H1 (cell line): ENCODE measurements at regions not wholly inside any gene's neighbourhood (a gene's known extent, or its start where the extent isn't known, plus 50 kb on each side); places are given as distances from the start of the nearest gene placed in this dataset.

Experiments used
- CTCF ChIA-PET: fragments of 300-600 bp; sonication (Branson Sonifier 250); formaldehyde crosslinking; loops from one replicate; lab custom pipeline; 2021; ENCODE audit not compliant: partially characterized antibody; lab: Charles Lee
- POLR2A ChIA-PET: fragments of 300-600 bp; sonication (Branson Sonifier 250); formaldehyde crosslinking; loops from one replicate; lab custom pipeline; 2021; ENCODE audit warnings: inconsistent platforms; ENCODE audit not compliant: partially characterized antibody; lab: Charles Lee
- DNase-seq, 2 experiments: peaks; one replicate each; pipeline versions ENCODE4 v3.0.0 to v3.0.0-alpha.2; 2010 to 2022; ENCODE audit warnings: low spot score in 2 of 2, low read depth in 1 of 2, mixed read lengths in 1 of 2
- FAIRE-seq: peaks from 2 replicates; lab custom pipeline; 2011; peaks lifted over from hg19 to GRCh38; lab: Jason Lieb, UNC
- H2AFZ ChIP-seq: 2 replicates; pipeline ENCODE4 v1.8.1; 2012; ENCODE audit warnings: low read length, inconsistent platforms
- H2AK5ac ChIP-seq: 2 replicates; pipeline ENCODE4 v1.6.1; 2013; ENCODE audit warnings: low read depth, low read length
- H2BK120ac ChIP-seq: replicated peaks from 2 replicates; pipeline ENCODE3; 2013; ENCODE audit warnings: low read depth, low read length, inconsistent platforms
- H2BK12ac ChIP-seq: 2 replicates; pipeline ENCODE4 v1.6.1; 2013; ENCODE audit warnings: low read depth, low read length
- H2BK15ac ChIP-seq: 2 replicates; pipeline ENCODE4 v1.6.1; 2013; ENCODE audit warnings: low read length
- H2BK20ac ChIP-seq: 2 replicates; pipeline ENCODE4 v1.6.1; 2013; ENCODE audit warnings: low read length
- H2BK5ac ChIP-seq: 2 replicates; pipeline ENCODE4 v1.6.1; 2013; ENCODE audit warnings: low read depth, low read length
- H3K14ac ChIP-seq: 2 replicates; pipeline ENCODE4 v1.6.1; 2013; ENCODE audit warnings: inconsistent platforms; ENCODE audit not compliant: insufficient read length
- H3K18ac ChIP-seq: 2 replicates; pipeline ENCODE4 v1.6.1; 2013; ENCODE audit warnings: low read length; ENCODE audit errors: extremely low read depth
- H3K23ac ChIP-seq: 2 replicates; pipeline ENCODE4 v1.6.1; 2013; ENCODE audit warnings: inconsistent platforms; ENCODE audit not compliant: insufficient read length
- H3K23me2 ChIP-seq: 2 replicates; pipeline ENCODE4 v1.6.1; 2013; ENCODE audit warnings: low read depth, low read length
- H3K27ac ChIP-seq: 2 replicates; pipeline ENCODE4 v1.6.1; 2011; ENCODE audit warnings: low read depth, low read length, inconsistent platforms
- H3K27me3 ChIP-seq, 4 experiments: replicated peaks in 1 of 4; 1 replicate in 1 of 4; 2 replicates in 3 of 4; pipeline versions ENCODE4 v1.6.1 to v1.8.1; 2011 to 2013; ENCODE audit warnings: low read length in 3 of 4, mild to moderate bottlenecking in 3 of 4, inconsistent platforms in 2 of 4, mixed read lengths in 2 of 4, moderate library complexity in 1 of 4; ENCODE audit not compliant: control insufficient read depth in 3 of 4, insufficient read depth in 3 of 4; ENCODE audit errors: extremely low read depth in 1 of 4
- H3K36me3 ChIP-seq, 4 experiments: 2 replicates each; pipeline versions ENCODE4 v1.6.1 to v1.8.1; 2011 to 2013; ENCODE audit warnings: mild to moderate bottlenecking in 4 of 4, low read length in 3 of 4, moderate library complexity in 2 of 4, control low read depth in 1 of 4, inconsistent platforms in 1 of 4; ENCODE audit not compliant: insufficient read depth in 4 of 4, control insufficient read depth in 2 of 4
- H3K4ac ChIP-seq: replicated peaks from 2 replicates; pipeline ENCODE3; 2013; ENCODE audit warnings: low read length, low read depth, mixed read lengths, inconsistent platforms; ENCODE audit not compliant: insufficient read length
- H3K4me1 ChIP-seq, 4 experiments: replicated peaks in 1 of 4; 1 replicate in 1 of 4; 2 replicates in 3 of 4; pipeline versions ENCODE4 v1.6.1 to v1.8.1; 2011 to 2013; ENCODE audit warnings: low read length in 3 of 4, inconsistent platforms in 2 of 4, mixed read lengths in 1 of 4; ENCODE audit not compliant: insufficient read depth in 4 of 4, control insufficient read depth in 3 of 4
- H3K4me2 ChIP-seq, 2 experiments: 2 replicates each; pipeline versions ENCODE4 v1.6.1 to v1.8.1; 2011 to 2013; ENCODE audit warnings: low read depth in 2 of 2, low read length in 2 of 2, control low read depth in 1 of 2, inconsistent platforms in 1 of 2, mild to moderate bottlenecking in 1 of 2; ENCODE audit not compliant: insufficient read depth in 1 of 2
- H3K4me3 ChIP-seq, 4 experiments: fragments of 200-600, 300-600 bp in 1 of 4; sonication (generic), shearing (Covaris generic), sonication (Bioruptor Twin) in 1 of 4; 2 replicates each; pipeline versions ENCODE4 v1.5.1 to v1.8.1; 2011 to 2016; ENCODE audit warnings: low read length in 4 of 4, low read depth in 3 of 4, control low read depth in 2 of 4, inconsistent platforms in 2 of 4, mild to moderate bottlenecking in 2 of 4, mixed read lengths in 1 of 4, moderate library complexity in 1 of 4; ENCODE audit not compliant: insufficient read depth in 2 of 4; ENCODE audit errors: extremely low read depth in 1 of 4
- H3K56ac ChIP-seq: replicated peaks from 2 replicates; pipeline ENCODE3; 2013; ENCODE audit warnings: low read depth, mild to moderate bottlenecking, mixed read lengths, low read length, inconsistent platforms; ENCODE audit not compliant: insufficient read length
- H3K79me1 ChIP-seq: 2 replicates; pipeline ENCODE4 v1.6.1; 2013; ENCODE audit warnings: low read depth, low read length, control low read depth
- H3K79me2 ChIP-seq, 2 experiments: 2 replicates each; pipeline versions ENCODE4 v1.6.1 to v1.8.1; 2012 to 2013; ENCODE audit warnings: low read length in 2 of 2, mild to moderate bottlenecking in 2 of 2, inconsistent platforms in 1 of 2; ENCODE audit not compliant: insufficient read depth in 2 of 2, control insufficient read depth in 1 of 2
- H3K9ac ChIP-seq, 4 experiments: replicated peaks in 1 of 4; 1 replicate in 1 of 4; 2 replicates in 3 of 4; pipeline versions ENCODE4 v1.6.1 to v1.8.1; 2011 to 2013; ENCODE audit warnings: low read depth in 3 of 4, low read length in 3 of 4, control low read depth in 2 of 4, mild to moderate bottlenecking in 2 of 4, moderate library complexity in 2 of 4, inconsistent platforms in 1 of 4; ENCODE audit errors: extremely low read depth in 1 of 4
- H3K9me3 ChIP-seq, 2 experiments: 2 replicates each; pipeline versions ENCODE4 v1.6.1 to v1.8.1; 2012 to 2013; ENCODE audit warnings: mild to moderate bottlenecking in 2 of 2, moderate library complexity in 2 of 2, control low read depth in 1 of 2, inconsistent platforms in 1 of 2, low read depth in 1 of 2, low read length in 1 of 2, mixed read lengths in 1 of 2; ENCODE audit not compliant: insufficient read depth in 2 of 2
- H4K20me1 ChIP-seq, 2 experiments: replicated peaks in 1 of 2; 2 replicates each; pipeline versions ENCODE3 to v1.8.1; 2011 to 2013; ENCODE audit warnings: inconsistent platforms in 2 of 2, low read length in 2 of 2, mild to moderate bottlenecking in 1 of 2; ENCODE audit not compliant: insufficient read depth in 2 of 2, control insufficient read depth in 1 of 2
- H4K5ac ChIP-seq: 2 replicates; pipeline ENCODE4 v1.6.1; 2013; ENCODE audit warnings: low read length, low read depth, mixed read lengths, inconsistent platforms; ENCODE audit not compliant: insufficient read length
- H4K8ac ChIP-seq: 2 replicates; pipeline ENCODE4 v1.8.0; 2013; ENCODE audit warnings: mild to moderate bottlenecking, moderate library complexity, low read length, inconsistent platforms; ENCODE audit not compliant: insufficient read depth; ENCODE audit errors: extremely low read depth
- H4K91ac ChIP-seq: replicated peaks from 2 replicates; pipeline ENCODE3; 2013; ENCODE audit warnings: low read length, mixed read lengths, inconsistent platforms; ENCODE audit not compliant: insufficient read length
- E2F6 ChIP-seq: IDR thresholded peaks from 2 replicates; pipeline ENCODE4 v1.6.1; 2012; ENCODE audit warnings: inconsistent platforms
- MAFK ChIP-seq: IDR thresholded peaks from 2 replicates; pipeline ENCODE4 v1.6.1; 2012; ENCODE audit warnings: low read depth, mild to moderate bottlenecking, improper control_type of control experiment, low read length
- RAD21 ChIP-seq, 2 experiments: IDR thresholded peaks in 1 of 2; conservative IDR thresholded peaks in 1 of 2; 2 replicates each; pipeline ENCODE4 v1.6.1; 2011; ENCODE audit warnings: low read depth in 2 of 2, low read length in 2 of 2, improper control_type of control experiment in 1 of 2, inconsistent platforms in 1 of 2, mild to moderate bottlenecking in 1 of 2, moderate library complexity in 1 of 2
- TBP ChIP-seq: IDR thresholded peaks from 2 replicates; pipeline ENCODE4 v1.6.1; 2011; ENCODE audit warnings: low read depth, low read length, improper control_type of control experiment
- whole genome bisulfite sequencing, 2 experiments: shearing (Covaris generic) in 1 of 2; methylation state at CpG; one replicate each; pipeline versions ENCODE4 v1.1.6 to v1.1.7; 2013 to 2015; ENCODE audit warnings: low lambda C conversion rate in 2 of 2, mixed read lengths in 2 of 2, inconsistent platforms in 1 of 2, low coverage in 1 of 2, missing lambda C conversion rate in 1 of 2; ENCODE audit not compliant: insufficient replicate concordance in 2 of 2, insufficient coverage in 1 of 2, insufficient read length in 1 of 2; ENCODE audit errors: extremely low coverage in 1 of 2, missing lambda C conversion rate in 1 of 2; 5-methylcytosine and 5-hydroxymethylcytosine counted together

DNA sequence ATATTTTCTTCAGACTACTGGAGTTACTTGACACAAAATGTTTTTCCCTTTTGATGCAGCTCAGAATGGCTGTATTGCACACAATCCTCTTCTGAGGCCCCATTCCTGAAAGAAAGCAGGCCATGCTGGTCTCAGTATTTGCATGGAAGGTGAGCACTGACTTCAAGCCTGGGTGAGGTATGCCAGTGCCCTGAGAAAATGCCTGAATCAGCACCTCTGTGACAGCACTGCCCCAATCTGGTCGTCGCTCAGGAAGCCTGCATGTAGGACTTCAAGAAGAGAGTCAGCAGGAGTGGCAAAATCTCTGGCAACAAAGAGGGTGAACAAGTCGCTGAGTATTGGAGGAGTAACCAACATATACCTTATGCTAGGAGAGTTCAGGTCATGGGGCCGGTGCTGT lies 425.2 kb upstream of the PIK3R1 start:
- Histone ChIP-seq H2BK20ac (no peak overlapping the region), H3K23ac (no peak overlapping the region), H3K36me3 (no peaks in the 10 kb centered on the region), H2AFZ (no peak overlapping the region), H3K9ac (no peak overlapping the region), H2BK5ac (no peak overlapping the region), H3K9me3 (no peaks in the 10 kb centered on the region), H3K4ac (no peak overlapping the region), H3K4me1 (peaks cover 0 to 2% (median 0%) of the 10 kb centered on the region in 4 experiments; a peak in 1 of 7 replicates), H4K5ac (no peak overlapping the region), H2BK120ac (no peak overlapping the region), H4K8ac (no peak overlapping the region), H3K79me2 (no peaks in the 10 kb centered on the region), H3K23me2 (no peaks in the 10 kb centered on the region), H4K20me1 (no peaks in the 10 kb centered on the region), H3K79me1 (no peaks in the 10 kb centered on the region), H4K91ac (no peak overlapping the region), H3K27ac (no peak overlapping the region), H2BK12ac (no peak overlapping the region), H3K14ac (no peak overlapping the region), H2AK5ac (no peak overlapping the region), H3K27me3 (no peaks in the 10 kb centered on the region), H3K4me3 (no peak overlapping the region), H3K4me2 (no peak overlapping the region), H2BK15ac (no peak overlapping the region), H3K18ac (no peak overlapping the region), H3K56ac (no peak overlapping the region)
- ChIA-PET POLR2A (no interaction called here), CTCF (no interaction called here)
- 84% methylated on average over 4 of the region's 4 CpGs; no CpG with 5 or more reads in 1 of the 2 experiments for WGBS, 2 experiments
- no peak for DNase-seq
- TF ChIP-seq MAFK (peak; percentile 54; the same call in 1 of the 2 replicates), E2F6 (no peak), RAD21 (IDR thresholded peaks at IDR 0.05 in 1 of 2, conservative IDR thresholded peaks at IDR 0.05 in 1 of 2; ENCODE audit: low read depth in 2 of 2, low read length in 2 of 2) (peak in 1 of 2 experiments; percentile 9; a peak in 1 of 4 replicates), TBP (no peak)
- no peak for FAIRE-seq
